BJ (cell line): ENCODE measurements at regions not wholly inside any gene's neighbourhood (a gene's known extent, or its start where the extent isn't known, plus 50 kb on each side); places are given as distances from the start of the nearest gene placed in this dataset.

ENCODE experiments used
- CTCF ChIA-PET: fragments of 350-600 bp; formaldehyde crosslinking; extraction: SDS; loops from one replicate; lab custom pipeline; 2021; ENCODE audit warnings: antibody characterized with exemption, inconsistent platforms; lab: Yijun Ruan, JAX
- POLR2A ChIA-PET: fragments of 300-600 bp; sonication (Branson Sonifier 250); formaldehyde crosslinking; extraction: SDS; loops from one replicate; lab custom pipeline; 2021; ENCODE audit warnings: antibody characterized with exemption; lab: Charles Lee
- DNase-seq: peaks from one replicate; pipeline ENCODE4 v3.0.0-alpha.2; 2011; ENCODE audit warnings: low read depth
- H3K27me3 ChIP-seq: 2 replicates; pipeline ENCODE4 v1.6.0; 2011; ENCODE audit warnings: low read length; ENCODE audit not compliant: control insufficient read depth, insufficient read depth
- H3K36me3 ChIP-seq: 2 replicates; pipeline ENCODE4 v1.5.1; 2011; ENCODE audit warnings: low read length; ENCODE audit not compliant: control insufficient read depth, insufficient read depth
- H3K4me3 ChIP-seq: 2 replicates; pipeline ENCODE4 v1.5.1; 2011; ENCODE audit warnings: low read depth, mild to moderate bottlenecking, control low read depth, low read length
- TF ChIP-seq, protein P1 (sequence below): IDR thresholded peaks from 2 replicates; pipeline ENCODE4 v1.5.1; 2011; ENCODE audit warnings: low read depth, mild to moderate bottlenecking, control low read depth, inconsistent platforms, low read length, moderate library complexity; ENCODE audit not compliant: insufficient read depth

GRCh38 chr22:20641919-20642579 is 131.9 kb upstream of the SERPIND1 start:
- no peaks in the 10 kb centered on the region for H3K36me3 ChIP-seq
- DNase-seq: no peak
- ChIA-PET POLR2A (no interaction called here), CTCF (no interaction called here)
- peaks cover 4% of the 10 kb centered on the region for H3K27me3 ChIP-seq
- H3K4me3 ChIP-seq: no peak overlapping the region
- TF ChIP-seq, protein P1, sequence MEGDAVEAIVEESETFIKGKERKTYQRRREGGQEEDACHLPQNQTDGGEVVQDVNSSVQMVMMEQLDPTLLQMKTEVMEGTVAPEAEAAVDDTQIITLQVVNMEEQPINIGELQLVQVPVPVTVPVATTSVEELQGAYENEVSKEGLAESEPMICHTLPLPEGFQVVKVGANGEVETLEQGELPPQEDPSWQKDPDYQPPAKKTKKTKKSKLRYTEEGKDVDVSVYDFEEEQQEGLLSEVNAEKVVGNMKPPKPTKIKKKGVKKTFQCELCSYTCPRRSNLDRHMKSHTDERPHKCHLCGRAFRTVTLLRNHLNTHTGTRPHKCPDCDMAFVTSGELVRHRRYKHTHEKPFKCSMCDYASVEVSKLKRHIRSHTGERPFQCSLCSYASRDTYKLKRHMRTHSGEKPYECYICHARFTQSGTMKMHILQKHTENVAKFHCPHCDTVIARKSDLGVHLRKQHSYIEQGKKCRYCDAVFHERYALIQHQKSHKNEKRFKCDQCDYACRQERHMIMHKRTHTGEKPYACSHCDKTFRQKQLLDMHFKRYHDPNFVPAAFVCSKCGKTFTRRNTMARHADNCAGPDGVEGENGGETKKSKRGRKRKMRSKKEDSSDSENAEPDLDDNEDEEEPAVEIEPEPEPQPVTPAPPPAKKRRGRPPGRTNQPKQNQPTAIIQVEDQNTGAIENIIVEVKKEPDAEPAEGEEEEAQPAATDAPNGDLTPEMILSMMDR: no peak

DNA sequence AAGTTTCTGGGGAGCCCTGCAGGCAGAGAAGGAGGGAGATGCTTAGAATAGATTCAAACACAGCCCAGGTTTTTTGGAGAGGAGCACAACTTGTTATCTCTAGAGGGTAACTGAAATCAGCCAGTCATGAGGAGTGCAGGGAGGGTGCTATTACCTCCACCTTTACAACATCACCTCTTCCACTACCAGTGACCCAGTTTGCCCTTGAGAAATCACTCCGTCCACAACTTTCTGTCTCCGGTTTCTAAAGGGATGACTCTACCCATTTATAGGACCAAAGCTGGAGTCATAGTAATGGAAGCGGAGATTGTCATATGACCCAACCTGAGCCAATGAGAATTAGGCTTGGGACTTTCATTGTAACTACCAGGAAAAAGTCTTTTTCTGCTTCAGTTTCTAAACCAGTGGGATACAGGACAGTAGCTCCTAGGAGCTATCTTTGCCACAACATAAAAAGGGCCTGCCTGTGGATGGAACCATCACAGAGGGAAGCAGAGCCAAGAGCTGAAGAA is 131.2 kb upstream of the SERPIND1 start:
- DNase-seq: no peak
- H3K36me3 ChIP-seq: no peaks in the 10 kb centered on the region
- H3K4me3 ChIP-seq: no peak overlapping the region
- ChIA-PET POLR2A (no interaction called here), CTCF (no interaction called here)
- TF ChIP-seq, protein P1: no peak
- peaks cover 5% of the 10 kb centered on the region for H3K27me3 ChIP-seq

GRCh38 chr22:20644071-20644642 is 129.8 kb upstream of the SERPIND1 start:
- CTCF ChIA-PET: no interaction called here

DNA sequence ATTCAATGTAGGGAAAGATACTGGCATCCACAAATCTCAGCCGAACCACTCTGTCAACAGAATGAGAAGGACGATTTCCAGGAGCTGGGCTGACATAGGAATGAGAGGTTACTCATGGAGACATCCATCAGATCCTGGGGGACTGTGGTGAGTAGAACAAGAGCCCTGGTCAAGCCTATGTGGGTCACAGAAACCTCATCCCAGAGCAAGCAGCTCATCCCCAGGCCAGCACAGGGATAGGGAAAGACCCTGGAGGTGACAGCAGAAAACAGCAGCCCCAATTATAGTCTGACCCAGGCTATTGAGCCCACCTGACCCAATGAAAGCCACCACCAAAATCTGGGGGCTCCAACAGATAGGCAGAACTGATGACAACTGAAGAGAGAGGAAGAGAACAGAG is 128.0 kb upstream of the SERPIND1 start:
- Histone ChIP-seq H3K27me3 (peaks cover 5% of the 10 kb centered on the region), H3K4me3 (no peak overlapping the region), H3K36me3 (no peaks in the 10 kb centered on the region)
- ChIA-PET CTCF (interaction anchor here (1.3 to 1.8 kb wide), 2 partner anchors 9 to 14 kb away, joined by 3 to 6 read pairs; no protein-coding TSS in a partner anchor), POLR2A (no interaction called here)
- TF ChIP-seq, protein P1: no peak
- no peak for DNase-seq

More at GRCh38 chr22:20644071-20644642, 129.8 kb upstream of the SERPIND1 start:
- no peaks in the 10 kb centered on the region for H3K36me3 ChIP-seq
- TF ChIP-seq, protein P1: no peak
- POLR2A ChIA-PET: no interaction called here
- peaks cover 5% of the 10 kb centered on the region for H3K27me3 ChIP-seq
- no peak for DNase-seq
- H3K4me3 ChIP-seq: no peak overlapping the region

GRCh38 chr22:20646415-20646814 is 127.5 kb upstream of the SERPIND1 start:
- ChIA-PET CTCF (interaction anchor here (1.3 to 1.8 kb wide), 2 partner anchors 10 to 14 kb away, joined by 3 to 6 read pairs; no protein-coding TSS in a partner anchor), POLR2A (no interaction called here)
- peaks cover 5% of the 10 kb centered on the region for H3K27me3 ChIP-seq
- no peak overlapping the region for H3K4me3 ChIP-seq
- TF ChIP-seq, protein P1: no peak
- no peak for DNase-seq
- no peaks in the 10 kb centered on the region for H3K36me3 ChIP-seq
